H1 (cell line): ENCODE measurements at regions not wholly inside any gene's neighbourhood (a gene's known extent, or its start where the extent isn't known, plus 50 kb on each side); places are given as distances from the start of the nearest gene placed in this dataset.
A peak's percentile ranks its signal among the peaks of the same experiment; 100 is the strongest.

ENCODE experiments used
- CTCF ChIA-PET: fragments of 300-600 bp; sonication (Branson Sonifier 250); formaldehyde crosslinking; loops from one replicate; lab custom pipeline; 2021; ENCODE audit not compliant: partially characterized antibody; lab: Charles Lee
- POLR2A ChIA-PET: fragments of 300-600 bp; sonication (Branson Sonifier 250); formaldehyde crosslinking; loops from one replicate; lab custom pipeline; 2021; ENCODE audit warnings: inconsistent platforms; ENCODE audit not compliant: partially characterized antibody; lab: Charles Lee
- DNase-seq, 2 experiments: peaks; one replicate each; pipeline versions ENCODE4 v3.0.0 to v3.0.0-alpha.2; 2010 to 2022; ENCODE audit warnings: low spot score in 2 of 2, low read depth in 1 of 2, mixed read lengths in 1 of 2
- FAIRE-seq: peaks from 2 replicates; lab custom pipeline; 2011; peaks lifted over from hg19 to GRCh38; lab: Jason Lieb, UNC
- H2AFZ ChIP-seq: 2 replicates; pipeline ENCODE4 v1.8.1; 2012; ENCODE audit warnings: low read length, inconsistent platforms
- H2AK5ac ChIP-seq: 2 replicates; pipeline ENCODE4 v1.6.1; 2013; ENCODE audit warnings: low read depth, low read length
- H2BK120ac ChIP-seq: replicated peaks from 2 replicates; pipeline ENCODE3; 2013; ENCODE audit warnings: low read depth, low read length, inconsistent platforms
- H2BK12ac ChIP-seq: 2 replicates; pipeline ENCODE4 v1.6.1; 2013; ENCODE audit warnings: low read depth, low read length
- H2BK15ac ChIP-seq: 2 replicates; pipeline ENCODE4 v1.6.1; 2013; ENCODE audit warnings: low read length
- H2BK20ac ChIP-seq: 2 replicates; pipeline ENCODE4 v1.6.1; 2013; ENCODE audit warnings: low read length
- H2BK5ac ChIP-seq: 2 replicates; pipeline ENCODE4 v1.6.1; 2013; ENCODE audit warnings: low read depth, low read length
- H3K14ac ChIP-seq: 2 replicates; pipeline ENCODE4 v1.6.1; 2013; ENCODE audit warnings: inconsistent platforms; ENCODE audit not compliant: insufficient read length
- H3K18ac ChIP-seq: 2 replicates; pipeline ENCODE4 v1.6.1; 2013; ENCODE audit warnings: low read length; ENCODE audit errors: extremely low read depth
- H3K23ac ChIP-seq: 2 replicates; pipeline ENCODE4 v1.6.1; 2013; ENCODE audit warnings: inconsistent platforms; ENCODE audit not compliant: insufficient read length
- H3K23me2 ChIP-seq: 2 replicates; pipeline ENCODE4 v1.6.1; 2013; ENCODE audit warnings: low read depth, low read length
- H3K27ac ChIP-seq: 2 replicates; pipeline ENCODE4 v1.6.1; 2011; ENCODE audit warnings: low read depth, low read length, inconsistent platforms
- H3K27me3 ChIP-seq, 4 experiments: replicated peaks in 1 of 4; 1 replicate in 1 of 4; 2 replicates in 3 of 4; pipeline versions ENCODE4 v1.6.1 to v1.8.1; 2011 to 2013; ENCODE audit warnings: low read length in 3 of 4, mild to moderate bottlenecking in 3 of 4, inconsistent platforms in 2 of 4, mixed read lengths in 2 of 4, moderate library complexity in 1 of 4; ENCODE audit not compliant: control insufficient read depth in 3 of 4, insufficient read depth in 3 of 4; ENCODE audit errors: extremely low read depth in 1 of 4
- H3K36me3 ChIP-seq, 4 experiments: 2 replicates each; pipeline versions ENCODE4 v1.6.1 to v1.8.1; 2011 to 2013; ENCODE audit warnings: mild to moderate bottlenecking in 4 of 4, low read length in 3 of 4, moderate library complexity in 2 of 4, control low read depth in 1 of 4, inconsistent platforms in 1 of 4; ENCODE audit not compliant: insufficient read depth in 4 of 4, control insufficient read depth in 2 of 4
- H3K4ac ChIP-seq: replicated peaks from 2 replicates; pipeline ENCODE3; 2013; ENCODE audit warnings: low read length, low read depth, mixed read lengths, inconsistent platforms; ENCODE audit not compliant: insufficient read length
- H3K4me1 ChIP-seq, 4 experiments: replicated peaks in 1 of 4; 1 replicate in 1 of 4; 2 replicates in 3 of 4; pipeline versions ENCODE4 v1.6.1 to v1.8.1; 2011 to 2013; ENCODE audit warnings: low read length in 3 of 4, inconsistent platforms in 2 of 4, mixed read lengths in 1 of 4; ENCODE audit not compliant: insufficient read depth in 4 of 4, control insufficient read depth in 3 of 4
- H3K4me2 ChIP-seq, 2 experiments: 2 replicates each; pipeline versions ENCODE4 v1.6.1 to v1.8.1; 2011 to 2013; ENCODE audit warnings: low read depth in 2 of 2, low read length in 2 of 2, control low read depth in 1 of 2, inconsistent platforms in 1 of 2, mild to moderate bottlenecking in 1 of 2; ENCODE audit not compliant: insufficient read depth in 1 of 2
- H3K4me3 ChIP-seq, 4 experiments: fragments of 200-600, 300-600 bp in 1 of 4; sonication (generic), shearing (Covaris generic), sonication (Bioruptor Twin) in 1 of 4; 2 replicates each; pipeline versions ENCODE4 v1.5.1 to v1.8.1; 2011 to 2016; ENCODE audit warnings: low read length in 4 of 4, low read depth in 3 of 4, control low read depth in 2 of 4, inconsistent platforms in 2 of 4, mild to moderate bottlenecking in 2 of 4, mixed read lengths in 1 of 4, moderate library complexity in 1 of 4; ENCODE audit not compliant: insufficient read depth in 2 of 4; ENCODE audit errors: extremely low read depth in 1 of 4
- H3K56ac ChIP-seq: replicated peaks from 2 replicates; pipeline ENCODE3; 2013; ENCODE audit warnings: low read depth, mild to moderate bottlenecking, mixed read lengths, low read length, inconsistent platforms; ENCODE audit not compliant: insufficient read length
- H3K79me1 ChIP-seq: 2 replicates; pipeline ENCODE4 v1.6.1; 2013; ENCODE audit warnings: low read depth, low read length, control low read depth
- H3K79me2 ChIP-seq, 2 experiments: 2 replicates each; pipeline versions ENCODE4 v1.6.1 to v1.8.1; 2012 to 2013; ENCODE audit warnings: low read length in 2 of 2, mild to moderate bottlenecking in 2 of 2, inconsistent platforms in 1 of 2; ENCODE audit not compliant: insufficient read depth in 2 of 2, control insufficient read depth in 1 of 2
- H3K9ac ChIP-seq, 4 experiments: replicated peaks in 1 of 4; 1 replicate in 1 of 4; 2 replicates in 3 of 4; pipeline versions ENCODE4 v1.6.1 to v1.8.1; 2011 to 2013; ENCODE audit warnings: low read depth in 3 of 4, low read length in 3 of 4, control low read depth in 2 of 4, mild to moderate bottlenecking in 2 of 4, moderate library complexity in 2 of 4, inconsistent platforms in 1 of 4; ENCODE audit errors: extremely low read depth in 1 of 4
- H3K9me3 ChIP-seq, 2 experiments: 2 replicates each; pipeline versions ENCODE4 v1.6.1 to v1.8.1; 2012 to 2013; ENCODE audit warnings: mild to moderate bottlenecking in 2 of 2, moderate library complexity in 2 of 2, control low read depth in 1 of 2, inconsistent platforms in 1 of 2, low read depth in 1 of 2, low read length in 1 of 2, mixed read lengths in 1 of 2; ENCODE audit not compliant: insufficient read depth in 2 of 2
- H4K20me1 ChIP-seq, 2 experiments: replicated peaks in 1 of 2; 2 replicates each; pipeline versions ENCODE3 to v1.8.1; 2011 to 2013; ENCODE audit warnings: inconsistent platforms in 2 of 2, low read length in 2 of 2, mild to moderate bottlenecking in 1 of 2; ENCODE audit not compliant: insufficient read depth in 2 of 2, control insufficient read depth in 1 of 2
- H4K5ac ChIP-seq: 2 replicates; pipeline ENCODE4 v1.6.1; 2013; ENCODE audit warnings: low read length, low read depth, mixed read lengths, inconsistent platforms; ENCODE audit not compliant: insufficient read length
- H4K8ac ChIP-seq: 2 replicates; pipeline ENCODE4 v1.8.0; 2013; ENCODE audit warnings: mild to moderate bottlenecking, moderate library complexity, low read length, inconsistent platforms; ENCODE audit not compliant: insufficient read depth; ENCODE audit errors: extremely low read depth
- H4K91ac ChIP-seq: replicated peaks from 2 replicates; pipeline ENCODE3; 2013; ENCODE audit warnings: low read length, mixed read lengths, inconsistent platforms; ENCODE audit not compliant: insufficient read length
- BACH1 ChIP-seq: IDR thresholded peaks from 2 replicates; pipeline ENCODE4 v1.6.1; 2012; ENCODE audit warnings: low read length, improper control_type of control experiment
- BCL11A ChIP-seq, 2 experiments: IDR thresholded peaks; one replicate each; pipeline ENCODE4 v1.6.1; 2011; ENCODE audit warnings: low read depth in 2 of 2, low read length in 2 of 2, mild to moderate bottlenecking in 2 of 2
- E2F6 ChIP-seq: IDR thresholded peaks from 2 replicates; pipeline ENCODE4 v1.6.1; 2012; ENCODE audit warnings: inconsistent platforms
- TAF7 ChIP-seq: optimal IDR thresholded peaks from 2 replicates; pipeline ENCODE3; 2011; ENCODE audit warnings: low read depth, mild to moderate bottlenecking, inconsistent platforms, low read length, moderate library complexity, borderline replicate concordance
- WGBS, 2 experiments: shearing (Covaris generic) in 1 of 2; methylation state at CpG; one replicate each; pipeline versions ENCODE4 v1.1.6 to v1.1.7; 2013 to 2015; ENCODE audit warnings: low lambda C conversion rate in 2 of 2, mixed read lengths in 2 of 2, inconsistent platforms in 1 of 2, low coverage in 1 of 2, missing lambda C conversion rate in 1 of 2; ENCODE audit not compliant: insufficient replicate concordance in 2 of 2, insufficient coverage in 1 of 2, insufficient read length in 1 of 2; ENCODE audit errors: extremely low coverage in 1 of 2, missing lambda C conversion rate in 1 of 2; 5-methylcytosine and 5-hydroxymethylcytosine counted together

GRCh38 chr16:85459529-85460251, 153.4 kb upstream of the GSE1 start:
- peak overlapping the region in 1 of 4 experiments; percentile 10; a peak in 1 of 8 replicates for H3K4me3 ChIP-seq
- H4K20me1 ChIP-seq = peaks cover 3 to 13% of the 10 kb centered on the region in 2 experiments
- H3K23ac ChIP-seq = no peak overlapping the region
- H2BK5ac ChIP-seq = no peak overlapping the region; the same call in 1 of the 2 replicates
- peak overlapping the region; percentile 75; the same call in 1 of the 2 replicates for H2BK12ac ChIP-seq
- 0 out of 2 replicates have a peak overlapping the region, but pooled peaks have one; percentile 84 for H2BK15ac ChIP-seq
- no peak for DNase-seq
- WGBS, 2 experiments = 82% methylated on average over 12 of the region's 12 CpGs; no CpG with 5 or more reads in 1 of the 2 experiments
- no peak overlapping the region; a peak in 1 of 7 replicates for H3K9ac ChIP-seq
- H3K4me2 ChIP-seq = peak overlapping the region; percentile 43 to 70; a peak in 3 of 4 replicates
- POLR2A ChIA-PET = interaction anchor here (1.3 to 1.5 kb wide), 2 partner anchors 12 to 156 kb away, joined by 3 read pairs; no protein-coding TSS in a partner anchor
- H4K5ac ChIP-seq = no peak overlapping the region
- H3K27me3 ChIP-seq = peaks cover 5 to 41% (median 35%) of the 10 kb centered on the region in 4 experiments; a peak in 6 of 7 replicates
- no peak overlapping the region for H2AFZ ChIP-seq
- H2BK120ac ChIP-seq = no peak overlapping the region
- no peak overlapping the region for H4K8ac ChIP-seq
- no peaks in the 10 kb centered on the region for H3K79me2 ChIP-seq
- TF ChIP-seq E2F6 = no peak
- TF ChIP-seq BACH1 = no peak
- TF ChIP-seq BCL11A (IDR thresholded peaks at IDR 0.05; ENCODE audit: low read depth in 2 of 2, low read length in 2 of 2) = no peak
- TF ChIP-seq TAF7 = no peak
- TF ChIP-seq, all 59 proteins: peak for 0
- CTCF ChIA-PET = interaction anchor here (0.6 to 11.2 kb wide), 17 partner anchors 12 to 157 kb away, joined by 3 to 172 read pairs (median 7); no protein-coding TSS in a partner anchor
- Histone ChIP-seq H3K18ac (0 out of 2 replicates have a peak overlapping the region, but pooled peaks have one; percentile 0), H3K14ac (no peak overlapping the region), H3K36me3 (no peaks in the 10 kb centered on the region), H3K23me2 (peaks cover 7% of the 10 kb centered on the region), H4K91ac (peak overlapping the region; percentile 31), H3K4me1 (peaks cover 7 to 44% (median 31%) of the 10 kb centered on the region in 4 experiments), H3K27ac (no peak overlapping the region), H2BK20ac (no peak overlapping the region), H3K79me1 (no peaks in the 10 kb centered on the region), H3K4ac (no peak overlapping the region), H2AK5ac (peak overlapping the region; percentile 66; the same call in 1 of the 2 replicates), H3K56ac (no peak overlapping the region), H3K9me3 (no peaks in the 10 kb centered on the region)
- FAIRE-seq = no peak
